Activated naive CD8-positive, alpha-beta T cell treated with anti-CD3 and anti-CD28 coated beads, Interleukin-2, amount 50 U/mL, for 16 hours (primary cell): ENCODE measurements at regions not wholly inside any gene's neighbourhood (a gene's known extent, or its start where the extent isn't known, plus 50 kb on each side); places are given as distances from the start of the nearest gene placed in this dataset.
"Not testable (repeated sequence)": the region's sequence is repeated elsewhere in the genome, so short reads cannot be mapped to it uniquely, and the experiment has no call there.

Source experiments
- DNase-seq: peaks from one replicate; pipeline ENCODE4 v3.0.0-alpha.2; 2020; ENCODE audit warnings: low read depth, low spot score

GRCh38 chr10:8684916-8685315 lies 630.4 kb downstream of the GATA3 start:
- not testable (repeated sequence) for DNase-seq

GRCh38 chr10:8688881-8689280 lies 634.4 kb downstream of the GATA3 start:
- no peak for DNase-seq

GRCh38 chr10:8691498-8692017 lies 637.1 kb downstream of the GATA3 start:
- no peak for DNase-seq

- DNase-seq, result not testable (repeated sequence)
These were observed 639.1 kb downstream of the GATA3 start for GRCh38 chr10:8693635-8694034.

- no peak for DNase-seq
These were observed 642.3 kb downstream of the GATA3 start for GRCh38 chr10:8696746-8697145.

- DNase-seq, result no peak
These were observed 646.2 kb downstream of the GATA3 start for GRCh38 chr10:8700689-8701088.

GRCh38 chr10:8702181-8702580 lies 647.7 kb downstream of the GATA3 start:
- no peak for DNase-seq

GRCh38 chr10:8705415-8705814 lies 650.9 kb downstream of the GATA3 start:
- no peak for DNase-seq

GRCh38 chr10:8712656-8713055 lies 658.2 kb downstream of the GATA3 start:
- no peak for DNase-seq

GRCh38 chr10:8719971-8720370 lies 665.5 kb downstream of the GATA3 start:
- DNase-seq, result no peak

GRCh38 chr10:8721650-8722049 lies 667.2 kb downstream of the GATA3 start:
- DNase-seq, result no peak

GRCh38 chr10:8722835-8723234 lies 668.3 kb downstream of the GATA3 start:
- no peak for DNase-seq

- DNase-seq, result no peak
These were observed 670.9 kb downstream of the GATA3 start for GRCh38 chr10:8725343-8725742.

- no peak for DNase-seq
These were observed 671.7 kb downstream of the GATA3 start for GRCh38 chr10:8726084-8726778.

GRCh38 chr10:8726779-8727084 lies 672.2 kb downstream of the GATA3 start:
- DNase-seq, result no peak

- no peak for DNase-seq
These were observed 676.9 kb downstream of the GATA3 start for GRCh38 chr10:8731121-8732095.

GRCh38 chr10:8738987-8739386 lies 684.5 kb downstream of the GATA3 start:
- no peak for DNase-seq

- no peak for DNase-seq
These were observed 697.8 kb downstream of the GATA3 start for GRCh38 chr10:8752146-8752843.

- no peak for DNase-seq
These were observed 703.5 kb downstream of the GATA3 start for GRCh38 chr10:8758029-8758428.

GRCh38 chr10:8766899-8767298 lies 712.4 kb downstream of the GATA3 start:
- DNase-seq, result no peak

GRCh38 chr10:8767591-8767990 lies 713.1 kb downstream of the GATA3 start:
- DNase-seq, result no peak

GRCh38 chr10:8768341-8768740 lies 713.9 kb downstream of the GATA3 start:
- no peak for DNase-seq
